Breast epithelium (tissue), 3 donors: ENCODE measurements at regions not wholly inside any gene's neighbourhood (a gene's known extent, or its start where the extent isn't known, plus 50 kb on each side); places are given as distances from the start of the nearest gene placed in this dataset.

Source experiments
- POLR2A ChIP-seq: fragments of 450-650 bp; IDR thresholded peaks from one replicate; pipeline ENCODE4 v1.6.1; 2016; ENCODE audit warnings: antibody characterized with exemption, mild to moderate bottlenecking, moderate library complexity
- TF ChIP-seq, protein P1 (sequence below), 3 donors: fragments of 450-650 bp; IDR thresholded peaks; one replicate each; pipeline ENCODE4 v1.5.1; 2016 to 2017; ENCODE audit warnings: antibody characterized with exemption in 3 of 3, mild to moderate bottlenecking in 3 of 3, moderate library complexity in 3 of 3

DNA sequence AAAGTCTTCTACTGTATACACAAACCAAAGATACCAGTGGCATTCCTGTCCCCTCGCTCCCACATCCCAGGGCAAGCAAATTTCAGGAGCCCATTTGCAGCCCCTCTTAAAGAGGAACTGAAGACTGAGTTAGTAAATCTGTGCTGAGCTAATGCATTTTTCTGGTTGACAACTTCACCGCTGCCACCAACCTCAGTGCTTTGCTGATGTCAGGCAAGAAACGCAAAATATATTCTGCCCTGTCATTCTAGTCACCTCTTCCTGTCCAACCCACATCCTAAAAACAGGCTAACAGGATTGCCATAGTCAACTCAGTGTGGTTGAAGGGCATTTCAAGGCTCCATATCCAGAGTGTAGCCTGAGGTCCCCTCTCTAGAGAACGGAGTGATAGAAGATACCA is 59.4 kb upstream of the FICD start:
- TF ChIP-seq, protein P1, sequence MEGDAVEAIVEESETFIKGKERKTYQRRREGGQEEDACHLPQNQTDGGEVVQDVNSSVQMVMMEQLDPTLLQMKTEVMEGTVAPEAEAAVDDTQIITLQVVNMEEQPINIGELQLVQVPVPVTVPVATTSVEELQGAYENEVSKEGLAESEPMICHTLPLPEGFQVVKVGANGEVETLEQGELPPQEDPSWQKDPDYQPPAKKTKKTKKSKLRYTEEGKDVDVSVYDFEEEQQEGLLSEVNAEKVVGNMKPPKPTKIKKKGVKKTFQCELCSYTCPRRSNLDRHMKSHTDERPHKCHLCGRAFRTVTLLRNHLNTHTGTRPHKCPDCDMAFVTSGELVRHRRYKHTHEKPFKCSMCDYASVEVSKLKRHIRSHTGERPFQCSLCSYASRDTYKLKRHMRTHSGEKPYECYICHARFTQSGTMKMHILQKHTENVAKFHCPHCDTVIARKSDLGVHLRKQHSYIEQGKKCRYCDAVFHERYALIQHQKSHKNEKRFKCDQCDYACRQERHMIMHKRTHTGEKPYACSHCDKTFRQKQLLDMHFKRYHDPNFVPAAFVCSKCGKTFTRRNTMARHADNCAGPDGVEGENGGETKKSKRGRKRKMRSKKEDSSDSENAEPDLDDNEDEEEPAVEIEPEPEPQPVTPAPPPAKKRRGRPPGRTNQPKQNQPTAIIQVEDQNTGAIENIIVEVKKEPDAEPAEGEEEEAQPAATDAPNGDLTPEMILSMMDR (IDR thresholded peaks at IDR 0.05), result no peak
- TF ChIP-seq POLR2A, result no peak
